Neural crest cell (in vitro differentiated cells): ENCODE measurements at regions not wholly inside any gene's neighbourhood (a gene's known extent, or its start where the extent isn't known, plus 50 kb on each side); places are given as distances from the start of the nearest gene placed in this dataset.
A peak's percentile ranks its signal among the peaks of the same experiment; 100 is the strongest.

ENCODE experiments used
- DNase-seq: peaks from one replicate; pipeline ENCODE4 v3.0.0; 2021; ENCODE audit warnings: low read depth, mixed read lengths, low spot score
- H3K27ac Mint-ChIP-seq: one replicate; pipeline ENCODE4 v1.8.0; 2021; ENCODE audit warnings: mild to moderate bottlenecking, mixed read lengths; ENCODE audit not compliant: unreplicated experiment
- H3K27me3 Mint-ChIP-seq: 2 replicates; pipeline ENCODE4 v1.8.0; 2021; ENCODE audit warnings: low read depth, mild to moderate bottlenecking, mixed read lengths
- H3K36me3 Mint-ChIP-seq: 2 replicates; pipeline ENCODE4 v1.8.0; 2021; ENCODE audit warnings: low read depth, mild to moderate bottlenecking, mixed read lengths
- H3K4me1 Mint-ChIP-seq: 2 replicates; pipeline ENCODE4 v1.8.0; 2021; ENCODE audit warnings: mixed read lengths
- H3K4me3 Mint-ChIP-seq: one replicate; pipeline ENCODE4 v1.8.0; 2021; ENCODE audit warnings: mild to moderate bottlenecking, mixed read lengths
- H3K9me3 Mint-ChIP-seq: 2 replicates; pipeline ENCODE4 v1.8.0; 2021; ENCODE audit warnings: mixed read lengths
- CTCF ChIP-seq: fragments of 200-600 bp; sonication (generic); conservative IDR thresholded peaks from 2 replicates; pipeline ENCODE4 v1.5.0; 2021; ENCODE audit warnings: antibody characterized with exemption, mild to moderate bottlenecking

- H3K36me3 Mint-ChIP-seq, result no peaks in the 10 kb centered on the region
- H3K27me3 Mint-ChIP-seq, result peaks cover 18% of the 10 kb centered on the region
- H3K9me3 Mint-ChIP-seq, result peaks cover 7% of the 10 kb centered on the region
- H3K4me3 Mint-ChIP-seq, result no peak overlapping the region
- H3K4me1 Mint-ChIP-seq, result no peaks in the 10 kb centered on the region
- H3K27ac Mint-ChIP-seq, result no peak overlapping the region
- TF ChIP-seq CTCF, result no peak
- DNase-seq, result no peak
These were observed 152.2 kb downstream of the MAFB start for GRCh38 chr20:40536808-40537207.

- Mint-ChIP-seq H3K36me3 (peaks cover 3% of the 10 kb centered on the region), H3K4me3 (no peak overlapping the region), H3K27ac (no peak overlapping the region), H3K4me1 (no peaks in the 10 kb centered on the region), H3K9me3 (peaks cover 11% of the 10 kb centered on the region), H3K27me3 (peaks cover 15% of the 10 kb centered on the region)
- no peak for DNase-seq
- no peak for TF ChIP-seq CTCF
These were observed 153.2 kb downstream of the MAFB start for GRCh38 chr20:40535816-40536215.

- H3K4me1 Mint-ChIP-seq, result no peaks in the 10 kb centered on the region
- peaks cover 13% of the 10 kb centered on the region for H3K9me3 Mint-ChIP-seq
- peaks cover 9% of the 10 kb centered on the region for H3K27me3 Mint-ChIP-seq
- no peak overlapping the region for H3K27ac Mint-ChIP-seq
- DNase-seq, result no peak
- H3K4me3 Mint-ChIP-seq, result no peak overlapping the region
- peaks cover 5% of the 10 kb centered on the region for H3K36me3 Mint-ChIP-seq
- peak; percentile 57 for TF ChIP-seq CTCF
These were observed 156.9 kb downstream of the MAFB start for GRCh38 chr20:40532103-40532502.

GRCh38 chr20:40525351-40525750 lies 163.7 kb downstream of the MAFB start:
- H3K36me3 Mint-ChIP-seq, result no peaks in the 10 kb centered on the region
- no peak for TF ChIP-seq CTCF
- H3K27ac Mint-ChIP-seq, result no peak overlapping the region
- H3K4me1 Mint-ChIP-seq, result no peaks in the 10 kb centered on the region
- peaks cover 22% of the 10 kb centered on the region for H3K27me3 Mint-ChIP-seq
- H3K4me3 Mint-ChIP-seq, result no peak overlapping the region
- no peak for DNase-seq
- H3K9me3 Mint-ChIP-seq, result no peaks in the 10 kb centered on the region

GRCh38 chr20:40524071-40524470 lies 165.0 kb downstream of the MAFB start:
- no peak for TF ChIP-seq CTCF
- H3K4me1 Mint-ChIP-seq, result no peaks in the 10 kb centered on the region
- H3K27ac Mint-ChIP-seq, result no peak overlapping the region
- H3K36me3 Mint-ChIP-seq, result no peaks in the 10 kb centered on the region
- no peak for DNase-seq
- H3K4me3 Mint-ChIP-seq, result no peak overlapping the region
- H3K9me3 Mint-ChIP-seq, result no peaks in the 10 kb centered on the region
- peaks cover 24% of the 10 kb centered on the region for H3K27me3 Mint-ChIP-seq

- Mint-ChIP-seq H3K4me3 (no peak overlapping the region), H3K27ac (no peak overlapping the region), H3K36me3 (no peaks in the 10 kb centered on the region), H3K9me3 (no peaks in the 10 kb centered on the region), H3K27me3 (peaks cover 31% of the 10 kb centered on the region), H3K4me1 (no peaks in the 10 kb centered on the region)
- DNase-seq, result no peak
- no peak for TF ChIP-seq CTCF
These were observed 166.6 kb downstream of the MAFB start for GRCh38 chr20:40522405-40522804.
